B cell (primary cell): ENCODE measurements at regions not wholly inside any gene's neighbourhood (a gene's known extent, or its start where the extent isn't known, plus 50 kb on each side); places are given as distances from the start of the nearest gene placed in this dataset.

ENCODE experiments used
- ATAC-seq: fragments of 200-7000 bp; cut with Tn5 transposase; one replicate; pipeline ENCODE4 v1.10.0; 2021; ENCODE audit warnings: low read depth, mild to moderate bottlenecking, moderate number of reproducible peaks, moderate library complexity
- CTCF ChIA-PET: fragments of 350-600 bp; sonication (Branson Sonifier 250); formaldehyde crosslinking; loops from one replicate; lab custom pipeline; 2021; ENCODE audit warnings: antibody characterized with exemption, inconsistent platforms; lab: Charles Lee
- POLR2A ChIA-PET: fragments of 350-600 bp; sonication (Branson Sonifier 250); formaldehyde crosslinking; loops from one replicate; lab custom pipeline; 2021; ENCODE audit warnings: antibody characterized with exemption; lab: Charles Lee
- DNase-seq: peaks from one replicate; pipeline ENCODE4 v3.0.0; 2013
- H2AFZ ChIP-seq: 2 replicates; pipeline ENCODE4 v1.6.1; 2012; ENCODE audit warnings: mild to moderate bottlenecking, low read depth, low read length; ENCODE audit not compliant: insufficient read depth, poor library complexity, severe bottlenecking
- H3K27ac ChIP-seq, 2 donors: 1 replicate in 1 of 2; 2 replicates in 1 of 2; pipeline ENCODE4 v1.5.1; 2012 to 2013; ENCODE audit warnings: low read length in 2 of 2, mild to moderate bottlenecking in 2 of 2, moderate library complexity in 1 of 2
- H3K27me3 ChIP-seq, 4 experiments: fragments of 200-600 bp in 1 of 4; sonication (generic) in 1 of 4; replicated peaks in 1 of 4; 1 replicate in 2 of 4; 2 replicates in 2 of 4; pipeline versions ENCODE4 v1.6.1 to v1.7.0; 2013 to 2016; ENCODE audit warnings: low read length in 3 of 4, mild to moderate bottlenecking in 2 of 4, mixed read lengths in 1 of 4, moderate library complexity in 1 of 4; ENCODE audit not compliant: insufficient read depth in 4 of 4, control insufficient read depth in 3 of 4; ENCODE audit errors: control extremely low read depth in 1 of 4
- H3K36me3 ChIP-seq, 2 experiments: replicated peaks in 1 of 2; 1 replicate in 1 of 2; 2 replicates in 1 of 2; pipeline versions ENCODE4 v1.6.1 to v1.7.1; 2013; ENCODE audit warnings: low read length in 1 of 2; ENCODE audit not compliant: insufficient read depth in 2 of 2, control insufficient read depth in 1 of 2; ENCODE audit errors: control extremely low read depth in 1 of 2, extremely low read depth in 1 of 2
- H3K4me1 ChIP-seq, 2 donors: fragments of 200-600 bp in 1 of 2; sonication (generic) in 1 of 2; 1 replicate in 1 of 2; 2 replicates in 1 of 2; pipeline versions ENCODE4 v1.5.1 to v1.6.1; 2013 to 2017; ENCODE audit warnings: low read length in 2 of 2; ENCODE audit not compliant: control insufficient read depth in 2 of 2, insufficient read depth in 2 of 2
- H3K4me2 ChIP-seq: replicated peaks from 2 replicates; pipeline ENCODE3; 2012; ENCODE audit warnings: mild to moderate bottlenecking, low read depth, low read length; ENCODE audit not compliant: poor library complexity, severe bottlenecking
- H3K4me3 ChIP-seq, 5 experiments: fragments of 200-600 bp in 1 of 5; sonication (generic) in 1 of 5; 1 replicate in 3 of 5; 2 replicates in 2 of 5; pipeline versions ENCODE4 v1.5.1 to v1.7.0; 2011 to 2016; ENCODE audit warnings: low read length in 4 of 5, mild to moderate bottlenecking in 4 of 5, low read depth in 2 of 5, control low read depth in 1 of 5, moderate library complexity in 1 of 5; ENCODE audit not compliant: insufficient read depth in 1 of 5; ENCODE audit errors: control extremely low read depth in 1 of 5, extremely low read depth in 1 of 5
- H3K79me2 ChIP-seq: fragments of 200-600 bp; sonication (generic); one replicate; pipeline ENCODE4 v1.6.0; 2016; ENCODE audit warnings: low read length; ENCODE audit not compliant: control insufficient read depth, insufficient read depth
- H3K9ac ChIP-seq: fragments of 200-600 bp; sonication (generic); 2 replicates; pipeline ENCODE4 v1.6.1; 2017; ENCODE audit warnings: mild to moderate bottlenecking, low read length, moderate library complexity
- H3K9me3 ChIP-seq, 3 donors: one replicate each; pipeline versions ENCODE4 v1.6.1 to v1.7.1; 2013; ENCODE audit warnings: low read length in 2 of 3; ENCODE audit not compliant: control insufficient read depth in 2 of 3, insufficient read depth in 1 of 3; ENCODE audit errors: control extremely low read depth in 1 of 3
- H4K20me1 ChIP-seq: 2 replicates; pipeline ENCODE4 v1.6.0; 2012; ENCODE audit warnings: mild to moderate bottlenecking, low read length; ENCODE audit not compliant: insufficient read depth, control insufficient read depth, poor library complexity, severe bottlenecking
- H3K27ac Mint-ChIP-seq: one replicate; pipeline ENCODE4 v1.8.0; 2021; ENCODE audit warnings: mixed read lengths
- H3K27me3 Mint-ChIP-seq: one replicate; pipeline ENCODE4 v1.8.0; 2021; ENCODE audit warnings: mixed read lengths
- H3K4me1 Mint-ChIP-seq: one replicate; pipeline ENCODE4 v1.8.0; 2021; ENCODE audit warnings: mixed read lengths
- H3K4me3 Mint-ChIP-seq: one replicate; pipeline ENCODE4 v1.8.0; 2021; ENCODE audit warnings: mixed read lengths
- H3K9me3 Mint-ChIP-seq: one replicate; pipeline ENCODE4 v1.8.0; 2022; ENCODE audit warnings: mixed read lengths; ENCODE audit not compliant: insufficient read depth
- CTCF ChIP-seq: fragments of 200-600 bp; IDR thresholded peaks from one replicate; pipeline ENCODE4 v1.8.0; 2022; ENCODE audit warnings: antibody characterized with exemption, mild to moderate bottlenecking
- EZH2 ChIP-seq: IDR thresholded peaks from 2 replicates; pipeline ENCODE4 v1.6.1; 2012; ENCODE audit warnings: borderline replicate concordance, low read depth, mild to moderate bottlenecking, moderate library complexity, low read length; ENCODE audit not compliant: insufficient read depth, poor library complexity, severe bottlenecking
- WGBS: methylation state at CpG from one replicate; pipeline ENCODE4 v1.1.5; 2013; ENCODE audit warnings: missing lambda C conversion rate; ENCODE audit not compliant: insufficient coverage; 5-methylcytosine and 5-hydroxymethylcytosine counted together
- intact Hi-C: fragments of 100-400 bp; cut with micrococcal nuclease; formaldehyde crosslinking; loops from one replicate; pipeline ENCODE4 v1.10.0; 2022

- no peak overlapping the region for H3K4me3 Mint-ChIP-seq
- no peak overlapping the region for H3K27ac Mint-ChIP-seq
- H3K4me3 ChIP-seq, result no peak overlapping the region
- no peaks in the 10 kb centered on the region for H3K27me3 Mint-ChIP-seq
- ChIA-PET CTCF (no interaction called here), POLR2A (no interaction called here)
- H3K9me3 Mint-ChIP-seq, result no peaks in the 10 kb centered on the region
- peaks cover 3% of the 10 kb centered on the region for H3K4me1 Mint-ChIP-seq
- H3K27ac ChIP-seq, result no peak overlapping the region
- no peaks in the 10 kb centered on the region for H4K20me1 ChIP-seq
- no peaks in the 10 kb centered on the region for H3K4me1 ChIP-seq
- no peak overlapping the region for H2AFZ ChIP-seq
- H3K4me2 ChIP-seq, result no peak overlapping the region
- H3K9ac ChIP-seq, result no peak overlapping the region
- intact Hi-C loops, result no loop called here
- WGBS, result 80% methylated on average over 2 of the region's 4 CpGs
- ATAC-seq, result no peak
- DNase-seq, result no peak
- no peak for TF ChIP-seq CTCF
- no peaks in the 10 kb centered on the region for H3K36me3 ChIP-seq
- no peaks in the 10 kb centered on the region for H3K27me3 ChIP-seq
- H3K79me2 ChIP-seq, result no peaks in the 10 kb centered on the region
- H3K9me3 ChIP-seq, result no peaks in the 10 kb centered on the region
Measured at GRCh38 chr6:8858854-8859331, 423.5 kb upstream of the SLC35B3 start.

DNA sequence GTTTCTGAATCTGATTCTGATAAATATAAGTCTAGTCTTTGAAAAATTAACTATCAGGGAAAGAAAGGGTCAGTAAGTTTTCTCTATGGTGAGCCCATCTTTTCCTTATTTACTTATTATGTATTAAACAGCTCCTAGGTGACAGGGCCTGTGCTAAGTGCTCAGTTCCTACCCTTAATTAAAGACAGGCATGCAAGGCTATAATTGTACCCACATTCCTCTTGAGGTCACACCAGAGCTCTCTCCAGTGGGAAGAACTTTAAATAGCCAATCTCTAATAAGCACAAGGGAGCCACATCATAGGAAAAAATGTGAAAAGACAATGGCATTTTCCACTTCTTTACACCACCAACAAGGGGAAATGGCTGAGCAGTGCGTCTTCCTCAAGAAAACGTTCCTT is 421.8 kb upstream of the SLC35B3 start:
- Histone ChIP-seq H4K20me1 (no peaks in the 10 kb centered on the region), H3K4me2 (no peak overlapping the region), H3K4me1 (no peaks in the 10 kb centered on the region), H2AFZ (no peak overlapping the region), H3K36me3 (no peaks in the 10 kb centered on the region), H3K79me2 (no peaks in the 10 kb centered on the region), H3K4me3 (no peak overlapping the region), H3K9me3 (no peaks in the 10 kb centered on the region), H3K27ac (no peak overlapping the region), H3K9ac (no peak overlapping the region), H3K27me3 (no peaks in the 10 kb centered on the region)
- intact Hi-C loops, result no loop called here
- H3K4me3 Mint-ChIP-seq, result no peak overlapping the region
- DNase-seq (no peak), ATAC-seq (no peak)
- H3K9me3 Mint-ChIP-seq, result no peaks in the 10 kb centered on the region
- no peak for TF ChIP-seq EZH2
- no peak for TF ChIP-seq CTCF
- POLR2A ChIA-PET, result no interaction called here
- H3K4me1 Mint-ChIP-seq, result peaks cover 3% of the 10 kb centered on the region
- no CpG with 5 or more reads among the region's 2 CpGs for WGBS
- CTCF ChIA-PET, result no interaction called here
- no peak overlapping the region for H3K27ac Mint-ChIP-seq
- H3K27me3 Mint-ChIP-seq, result no peaks in the 10 kb centered on the region
